HEK293 (cell line): ENCODE measurements at regions not wholly inside any gene's neighbourhood (a gene's known extent, or its start where the extent isn't known, plus 50 kb on each side); places are given as distances from the start of the nearest gene placed in this dataset.

Source experiments
- CTCF ChIA-PET: fragments of 350-600 bp; formaldehyde crosslinking; extraction: SDS; loops from one replicate; lab custom pipeline; 2021; ENCODE audit warnings: antibody characterized with exemption; lab: Yijun Ruan, JAX
- POLR2A ChIA-PET: fragments of 300-600 bp; formaldehyde crosslinking; extraction: SDS; loops from one replicate; lab custom pipeline; 2020; ENCODE audit warnings: antibody characterized with exemption, inconsistent platforms; lab: Yijun Ruan, JAX
- H3K27ac ChIP-seq: fragments of 200-500 bp; sonication (Bioruptor generic); 2 replicates; pipeline ENCODE4 v1.5.1; 2014; ENCODE audit warnings: low read depth, low read length, control low read depth, inconsistent platforms; ENCODE audit errors: extremely low read depth
- H3K36me3 ChIP-seq, 2 experiments: fragments of 200-500 bp in 1 of 2; sonication (Bioruptor generic) in 1 of 2; 1 replicate in 1 of 2; 2 replicates in 1 of 2; pipeline ENCODE4 v1.5.1; 2014 to 2017; ENCODE audit warnings: inconsistent platforms in 2 of 2, low read length in 2 of 2; ENCODE audit not compliant: control insufficient read depth in 2 of 2, insufficient read depth in 1 of 2
- H3K4me1 ChIP-seq: fragments of 200-500 bp; sonication (Bioruptor generic); 2 replicates; pipeline ENCODE4 v1.5.1; 2014; ENCODE audit warnings: mild to moderate bottlenecking, low read length, inconsistent platforms; ENCODE audit not compliant: control insufficient read depth, insufficient read depth
- H3K4me3 ChIP-seq: 2 replicates; pipeline ENCODE4 v1.5.1; 2011; ENCODE audit warnings: low read depth, mild to moderate bottlenecking, control low read depth, low read length, moderate library complexity
- H3K9me3 ChIP-seq: fragments of 200-500 bp; sonication (Bioruptor generic); 2 replicates; pipeline ENCODE4 v1.5.1; 2014; ENCODE audit warnings: low read depth, low read length, inconsistent platforms; ENCODE audit not compliant: control insufficient read depth, insufficient read depth
- HOXA7 ChIP-seq: sonication (generic); formaldehyde crosslinking; IDR thresholded peaks from 2 replicates; pipeline ENCODE4 v1.8.1; 2022; ENCODE audit warnings: missing genetic modification reagents, borderline replicate concordance
- HOXC10 ChIP-seq: sonication (generic); formaldehyde crosslinking; IDR thresholded peaks from 2 replicates; pipeline ENCODE4 v1.8.1; 2023; ENCODE audit warnings: mild to moderate bottlenecking, missing genetic modification reagents
- MEIS1 ChIP-seq: sonication (generic); formaldehyde crosslinking; IDR thresholded peaks from 2 replicates; pipeline ENCODE4 v1.8.1; 2022; ENCODE audit warnings: missing genetic modification reagents, mild to moderate bottlenecking, borderline replicate concordance
- PRDM4 ChIP-seq: fragments of 450-650 bp; formaldehyde crosslinking; IDR thresholded peaks from 2 replicates; pipeline ENCODE4 v1.5.1; 2017; ENCODE audit warnings: missing biosample characterization, missing genetic modification characterization
- PRDM6 ChIP-seq: fragments of 450-650 bp; formaldehyde crosslinking; IDR thresholded peaks from 2 replicates; pipeline ENCODE4 v1.5.1; 2017; ENCODE audit warnings: missing biosample characterization, missing genetic modification characterization
- ZBTB21 ChIP-seq: fragments of 450-650 bp; formaldehyde crosslinking; IDR thresholded peaks from 2 replicates; pipeline ENCODE4 v1.5.1; 2017; ENCODE audit warnings: missing biosample characterization, missing genetic modification characterization
- ZBTB44 ChIP-seq: fragments of 450-650 bp; IDR thresholded peaks from 2 replicates; pipeline ENCODE4 v1.5.1; 2018; ENCODE audit warnings: missing biosample characterization, mild to moderate bottlenecking, missing genetic modification characterization
- ZBTB8A ChIP-seq: fragments of 450-650 bp; formaldehyde crosslinking; IDR thresholded peaks from 2 replicates; pipeline ENCODE4 v1.5.1; 2016; ENCODE audit warnings: missing biosample characterization, missing genetic modification characterization
- ZNF19 ChIP-seq: fragments of 450-650 bp; formaldehyde crosslinking; IDR thresholded peaks from 2 replicates; pipeline ENCODE4; 2016; ENCODE audit warnings: missing biosample characterization, missing genetic modification characterization, low read depth
- ZNF248 ChIP-seq: fragments of 450-650 bp; formaldehyde crosslinking; IDR thresholded peaks from 2 replicates; pipeline ENCODE4 v1.5.1; 2017; ENCODE audit warnings: missing biosample characterization, missing genetic modification characterization
- ZNF324 ChIP-seq: fragments of 450-650 bp; formaldehyde crosslinking; IDR thresholded peaks from 2 replicates; pipeline ENCODE4 v1.5.1; 2016; ENCODE audit warnings: missing biosample characterization, missing genetic modification characterization
- ZNF391 ChIP-seq: fragments of 450-650 bp; formaldehyde crosslinking; IDR thresholded peaks from 2 replicates; pipeline ENCODE4 v1.5.1; 2016; ENCODE audit warnings: low read depth, missing biosample characterization, missing genetic modification characterization, borderline replicate concordance
- ZNF398 ChIP-seq: fragments of 450-650 bp; formaldehyde crosslinking; IDR thresholded peaks from 2 replicates; pipeline ENCODE4 v1.5.1; 2017; ENCODE audit warnings: missing biosample characterization, missing genetic modification characterization
- ZNF473 ChIP-seq: fragments of 450-650 bp; formaldehyde crosslinking; IDR thresholded peaks from 2 replicates; pipeline ENCODE4 v1.5.1; 2017; ENCODE audit warnings: missing biosample characterization, missing genetic modification characterization
- ZNF521 ChIP-seq: fragments of 450-650 bp; formaldehyde crosslinking; IDR thresholded peaks from 2 replicates; pipeline ENCODE4 v1.5.1; 2017; ENCODE audit warnings: missing biosample characterization, mild to moderate bottlenecking, missing genetic modification characterization
- ZNF549 ChIP-seq: fragments of 450-650 bp; IDR thresholded peaks from 2 replicates; pipeline ENCODE4 v1.5.1; 2018; ENCODE audit warnings: missing biosample characterization, missing genetic modification characterization, mild to moderate bottlenecking, inconsistent platforms, moderate library complexity
- ZNF555 ChIP-seq: fragments of 450-650 bp; formaldehyde crosslinking; conservative IDR thresholded peaks from 2 replicates; pipeline ENCODE4 v1.5.1; 2017; ENCODE audit warnings: missing biosample characterization, mild to moderate bottlenecking, missing genetic modification characterization, inconsistent platforms
- ZNF704 ChIP-seq: fragments of 450-650 bp; formaldehyde crosslinking; IDR thresholded peaks from 2 replicates; pipeline ENCODE4 v1.5.1; 2016; ENCODE audit warnings: missing biosample characterization, missing genetic modification characterization
- ZNF776 ChIP-seq: fragments of 450-650 bp; formaldehyde crosslinking; IDR thresholded peaks from 2 replicates; pipeline ENCODE4 v1.5.0; 2017; ENCODE audit warnings: missing biosample characterization, missing genetic modification characterization, borderline replicate concordance
- ZNF785 ChIP-seq: fragments of 450-650 bp; formaldehyde crosslinking; IDR thresholded peaks from 2 replicates; pipeline ENCODE4 v1.5.1; 2016; ENCODE audit warnings: missing biosample characterization, missing genetic modification characterization

GRCh38 chr2:228689053-228689452, 507.6 kb upstream of the SPHKAP start:
- H3K36me3 ChIP-seq = no peaks in the 10 kb centered on the region
- no peak for TF ChIP-seq ZNF248 (tag by site-specific recombination)
- TF ChIP-seq ZBTB44 = no peak
- TF ChIP-seq ZNF776 (tag by site-specific recombination) = no peak
- TF ChIP-seq ZBTB8A (tag by site-specific recombination) = no peak
- TF ChIP-seq ZNF324 = no peak
- no peak for TF ChIP-seq HOXA7
- no peak for TF ChIP-seq HOXC10 (CRISPR knock-in tag)
- no peak for TF ChIP-seq ZNF391 (tag by site-specific recombination)
- TF ChIP-seq ZNF473 = no peak
- TF ChIP-seq ZNF555 (tag by site-specific recombination) = no peak
- TF ChIP-seq ZNF704 (tag by site-specific recombination) = no peak
- TF ChIP-seq PRDM4 = no peak
- no peak for TF ChIP-seq ZNF19
- no peak for TF ChIP-seq ZNF785 (tag by site-specific recombination)
- no peak for TF ChIP-seq PRDM6 (tag by site-specific recombination)
- no peak for TF ChIP-seq ZNF398
- no peak for TF ChIP-seq ZBTB21 (tag by site-specific recombination)
- TF ChIP-seq ZNF549 (tag by site-specific recombination) = no peak
- no peak for TF ChIP-seq ZNF521
- no peak for TF ChIP-seq MEIS1 (CRISPR knock-in tag)
- CTCF ChIA-PET = interaction anchor here (1.2 kb wide), 2 partner anchors 11 to 585 kb away, joined by 4 to 5 read pairs; no protein-coding TSS in a partner anchor
- no peaks in the 10 kb centered on the region for H3K4me1 ChIP-seq
- POLR2A ChIA-PET = no interaction called here
- no peak overlapping the region for H3K27ac ChIP-seq
- H3K4me3 ChIP-seq = no peak overlapping the region
- H3K9me3 ChIP-seq = no peaks in the 10 kb centered on the region
